PC-9 (cell line): ENCODE measurements at regions not wholly inside any gene's neighbourhood (a gene's known extent, or its start where the extent isn't known, plus 50 kb on each side); places are given as distances from the start of the nearest gene placed in this dataset.

Experiments used
- EZH2 ChIP-seq: fragments of 200-600 bp; sonication (generic); IDR thresholded peaks from 2 replicates; pipeline ENCODE4 v1.8.0; 2017; ENCODE audit warnings: antibody characterized with exemption, low read depth
- TF ChIP-seq, protein P1 (sequence below): fragments of 200-600 bp; sonication (generic); conservative IDR thresholded peaks from 2 replicates; pipeline ENCODE4 v1.6.1; 2017; ENCODE audit warnings: mixed run types, antibody characterized with exemption, mild to moderate bottlenecking, moderate library complexity

GRCh38 chr16:17988839-17989238, 347.7 kb downstream of the NPIPA8 start:
- TF ChIP-seq, protein P1, sequence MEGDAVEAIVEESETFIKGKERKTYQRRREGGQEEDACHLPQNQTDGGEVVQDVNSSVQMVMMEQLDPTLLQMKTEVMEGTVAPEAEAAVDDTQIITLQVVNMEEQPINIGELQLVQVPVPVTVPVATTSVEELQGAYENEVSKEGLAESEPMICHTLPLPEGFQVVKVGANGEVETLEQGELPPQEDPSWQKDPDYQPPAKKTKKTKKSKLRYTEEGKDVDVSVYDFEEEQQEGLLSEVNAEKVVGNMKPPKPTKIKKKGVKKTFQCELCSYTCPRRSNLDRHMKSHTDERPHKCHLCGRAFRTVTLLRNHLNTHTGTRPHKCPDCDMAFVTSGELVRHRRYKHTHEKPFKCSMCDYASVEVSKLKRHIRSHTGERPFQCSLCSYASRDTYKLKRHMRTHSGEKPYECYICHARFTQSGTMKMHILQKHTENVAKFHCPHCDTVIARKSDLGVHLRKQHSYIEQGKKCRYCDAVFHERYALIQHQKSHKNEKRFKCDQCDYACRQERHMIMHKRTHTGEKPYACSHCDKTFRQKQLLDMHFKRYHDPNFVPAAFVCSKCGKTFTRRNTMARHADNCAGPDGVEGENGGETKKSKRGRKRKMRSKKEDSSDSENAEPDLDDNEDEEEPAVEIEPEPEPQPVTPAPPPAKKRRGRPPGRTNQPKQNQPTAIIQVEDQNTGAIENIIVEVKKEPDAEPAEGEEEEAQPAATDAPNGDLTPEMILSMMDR: no peak
- TF ChIP-seq EZH2: no peak
